BJ (cell line): ENCODE measurements at regions not wholly inside any gene's neighbourhood (a gene's known extent, or its start where the extent isn't known, plus 50 kb on each side); places are given as distances from the start of the nearest gene placed in this dataset.

Experiments
- CTCF ChIA-PET: fragments of 350-600 bp; formaldehyde crosslinking; extraction: SDS; loops from one replicate; lab custom pipeline; 2021; ENCODE audit warnings: antibody characterized with exemption, inconsistent platforms; lab: Yijun Ruan, JAX
- POLR2A ChIA-PET: fragments of 300-600 bp; sonication (Branson Sonifier 250); formaldehyde crosslinking; extraction: SDS; loops from one replicate; lab custom pipeline; 2021; ENCODE audit warnings: antibody characterized with exemption; lab: Charles Lee
- DNase-seq: peaks from one replicate; pipeline ENCODE4 v3.0.0-alpha.2; 2011; ENCODE audit warnings: low read depth
- H3K27me3 ChIP-seq: 2 replicates; pipeline ENCODE4 v1.6.0; 2011; ENCODE audit warnings: low read length; ENCODE audit not compliant: control insufficient read depth, insufficient read depth
- H3K36me3 ChIP-seq: 2 replicates; pipeline ENCODE4 v1.5.1; 2011; ENCODE audit warnings: low read length; ENCODE audit not compliant: control insufficient read depth, insufficient read depth
- H3K4me3 ChIP-seq: 2 replicates; pipeline ENCODE4 v1.5.1; 2011; ENCODE audit warnings: low read depth, mild to moderate bottlenecking, control low read depth, low read length
- TF ChIP-seq, protein P1 (sequence below): IDR thresholded peaks from 2 replicates; pipeline ENCODE4 v1.5.1; 2011; ENCODE audit warnings: low read depth, mild to moderate bottlenecking, control low read depth, inconsistent platforms, low read length, moderate library complexity; ENCODE audit not compliant: insufficient read depth

DNA sequence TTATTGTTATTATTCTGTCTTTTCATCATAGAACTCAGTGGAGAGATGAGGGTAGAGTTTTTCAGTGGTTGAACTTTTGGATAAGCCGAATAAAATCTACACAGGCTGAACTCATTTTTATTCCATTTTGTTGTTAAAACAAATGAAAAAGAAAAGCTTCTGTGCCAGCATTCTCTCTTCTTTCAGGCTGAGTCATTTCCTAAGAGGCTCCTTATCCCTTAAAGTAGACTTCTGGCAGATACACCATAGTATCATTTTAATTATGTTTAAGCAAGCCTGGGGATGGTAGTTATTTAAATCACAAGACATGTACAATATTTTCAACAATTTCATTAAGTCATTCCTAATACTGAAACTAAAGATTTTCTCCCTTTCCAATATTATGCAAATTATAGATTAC lies 1364.0 kb upstream of the NRXN1 start:
- no peak for DNase-seq
- no peaks in the 10 kb centered on the region for H3K27me3 ChIP-seq
- no peak overlapping the region for H3K4me3 ChIP-seq
- ChIA-PET POLR2A (no interaction called here), CTCF (no interaction called here)
- TF ChIP-seq, protein P1, sequence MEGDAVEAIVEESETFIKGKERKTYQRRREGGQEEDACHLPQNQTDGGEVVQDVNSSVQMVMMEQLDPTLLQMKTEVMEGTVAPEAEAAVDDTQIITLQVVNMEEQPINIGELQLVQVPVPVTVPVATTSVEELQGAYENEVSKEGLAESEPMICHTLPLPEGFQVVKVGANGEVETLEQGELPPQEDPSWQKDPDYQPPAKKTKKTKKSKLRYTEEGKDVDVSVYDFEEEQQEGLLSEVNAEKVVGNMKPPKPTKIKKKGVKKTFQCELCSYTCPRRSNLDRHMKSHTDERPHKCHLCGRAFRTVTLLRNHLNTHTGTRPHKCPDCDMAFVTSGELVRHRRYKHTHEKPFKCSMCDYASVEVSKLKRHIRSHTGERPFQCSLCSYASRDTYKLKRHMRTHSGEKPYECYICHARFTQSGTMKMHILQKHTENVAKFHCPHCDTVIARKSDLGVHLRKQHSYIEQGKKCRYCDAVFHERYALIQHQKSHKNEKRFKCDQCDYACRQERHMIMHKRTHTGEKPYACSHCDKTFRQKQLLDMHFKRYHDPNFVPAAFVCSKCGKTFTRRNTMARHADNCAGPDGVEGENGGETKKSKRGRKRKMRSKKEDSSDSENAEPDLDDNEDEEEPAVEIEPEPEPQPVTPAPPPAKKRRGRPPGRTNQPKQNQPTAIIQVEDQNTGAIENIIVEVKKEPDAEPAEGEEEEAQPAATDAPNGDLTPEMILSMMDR, result no peak
- H3K36me3 ChIP-seq, result no peaks in the 10 kb centered on the region

DNA sequence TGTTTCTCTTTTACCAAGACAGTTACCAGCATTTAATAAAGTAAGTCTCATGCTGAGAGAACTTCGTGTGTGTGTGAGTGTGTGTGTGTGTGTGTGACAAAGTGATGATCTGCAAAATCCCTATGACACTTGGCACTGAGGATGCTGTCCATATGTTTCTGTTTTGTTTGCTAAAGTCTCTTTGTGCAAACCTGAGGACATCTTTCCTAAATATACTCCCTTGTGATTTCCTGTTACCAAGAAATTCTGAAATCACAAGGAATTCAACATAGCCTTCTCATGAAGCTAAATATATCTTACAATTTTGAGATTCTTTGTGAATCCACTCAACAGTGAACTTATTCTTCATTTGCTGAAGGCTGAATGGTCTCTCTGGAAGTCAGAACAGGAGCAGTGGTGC lies 1359.7 kb upstream of the NRXN1 start:
- CTCF ChIA-PET, result no interaction called here
- H3K27me3 ChIP-seq, result no peaks in the 10 kb centered on the region
- H3K4me3 ChIP-seq, result no peak overlapping the region
- POLR2A ChIA-PET, result no interaction called here
- DNase-seq, result no peak
- no peaks in the 10 kb centered on the region for H3K36me3 ChIP-seq
- TF ChIP-seq, protein P1, result no peak

DNA sequence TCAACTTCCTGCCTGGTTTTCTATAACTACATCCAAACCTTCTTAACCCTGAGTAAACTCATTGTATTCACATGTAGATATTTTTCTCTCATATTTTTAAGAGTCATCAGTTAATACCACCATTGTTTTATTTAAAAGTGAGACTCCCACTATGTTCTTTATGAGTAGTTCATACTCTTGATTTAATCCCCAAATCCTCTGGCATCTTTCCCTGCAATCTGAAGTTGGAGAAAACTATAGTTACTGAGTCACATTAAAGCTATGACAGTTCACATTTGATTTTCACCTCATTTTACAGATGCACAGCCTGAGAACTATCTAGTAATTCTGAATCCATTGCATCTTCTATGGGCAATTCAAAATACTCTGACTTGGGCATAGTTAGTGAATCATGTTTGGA lies 1358.7 kb upstream of the NRXN1 start:
- ChIA-PET POLR2A (no interaction called here), CTCF (no interaction called here)
- no peaks in the 10 kb centered on the region for H3K27me3 ChIP-seq
- H3K36me3 ChIP-seq, result no peaks in the 10 kb centered on the region
- TF ChIP-seq, protein P1, result no peak
- no peak for DNase-seq
- H3K4me3 ChIP-seq, result no peak overlapping the region

DNA sequence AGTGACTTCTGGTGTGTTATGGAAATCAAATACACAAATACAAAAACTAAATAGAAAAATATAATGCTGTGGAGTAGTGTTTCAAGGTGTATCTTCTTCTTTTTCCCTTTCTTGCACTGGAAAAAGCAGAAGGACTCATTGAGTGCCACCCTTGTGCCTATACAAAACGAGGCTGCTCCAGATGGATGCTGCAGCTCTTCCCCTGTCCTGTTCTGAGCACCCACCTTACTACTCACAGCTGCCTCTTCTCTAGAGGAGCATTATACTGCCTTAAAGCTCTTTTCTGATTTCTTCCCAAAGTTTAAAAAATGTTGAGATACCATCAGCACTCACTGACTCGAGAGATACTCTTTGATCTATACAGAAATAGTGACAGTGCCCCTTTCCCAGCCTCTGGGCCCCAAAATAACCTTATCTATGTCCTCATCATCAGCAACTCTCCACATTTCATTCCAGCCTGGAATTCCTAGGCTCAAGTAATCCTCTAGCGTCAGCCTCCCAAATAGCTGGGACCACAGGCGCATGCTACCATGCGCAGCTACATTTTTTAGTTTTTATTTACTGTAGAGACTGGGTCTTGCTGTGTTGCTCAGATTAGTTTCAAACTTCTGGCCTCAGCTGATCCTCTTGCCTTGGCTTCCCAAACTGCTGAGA lies 1356.1 kb upstream of the NRXN1 start:
- Histone ChIP-seq H3K4me3 (no peak overlapping the region), H3K27me3 (no peaks in the 10 kb centered on the region), H3K36me3 (no peaks in the 10 kb centered on the region)
- no peak for DNase-seq
- CTCF ChIA-PET, result no interaction called here
- TF ChIP-seq, protein P1, result no peak
- POLR2A ChIA-PET, result no interaction called here

DNA sequence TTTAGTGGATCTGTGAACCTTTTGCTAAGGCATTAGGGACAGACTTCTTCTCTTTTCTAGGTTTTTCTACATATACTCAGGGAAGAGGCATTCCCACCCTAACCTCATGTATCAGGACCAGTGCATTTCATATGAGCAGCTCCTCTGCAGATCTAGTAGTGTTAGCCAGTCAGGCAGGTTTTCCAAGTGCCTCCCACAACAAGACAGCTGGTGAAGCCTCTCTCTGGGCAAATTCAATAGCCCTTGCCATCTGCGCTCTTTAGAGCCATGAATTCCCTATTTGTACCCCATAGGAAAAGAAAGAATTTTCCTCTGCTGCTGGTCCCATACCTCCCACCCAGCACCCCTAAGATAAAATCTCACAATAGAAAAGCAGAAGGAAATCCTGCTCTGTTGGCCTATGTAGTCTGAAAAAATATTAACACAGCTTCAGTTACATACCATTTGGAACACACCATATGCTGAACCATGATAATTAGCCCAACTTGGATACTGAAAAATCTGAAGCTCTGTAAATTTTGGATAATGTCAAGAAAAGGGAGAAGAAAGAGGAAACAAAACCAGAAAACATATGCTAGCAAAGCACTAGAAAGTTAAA lies 1354.6 kb upstream of the NRXN1 start:
- H3K4me3 ChIP-seq, result no peak overlapping the region
- CTCF ChIA-PET, result no interaction called here
- TF ChIP-seq, protein P1, result no peak
- DNase-seq, result no peak
- no peaks in the 10 kb centered on the region for H3K27me3 ChIP-seq
- POLR2A ChIA-PET, result no interaction called here
- no peaks in the 10 kb centered on the region for H3K36me3 ChIP-seq
